GM06990 (cell line): ENCODE measurements at regions not wholly inside any gene's neighbourhood (a gene's known extent, or its start where the extent isn't known, plus 50 kb on each side); places are given as distances from the start of the nearest gene placed in this dataset.
A peak's percentile ranks its signal among the peaks of the same experiment; 100 is the strongest.

ENCODE experiments used
- DNase-seq: peaks from one replicate; pipeline ENCODE4 v3.0.0-alpha.2; 2011; ENCODE audit not compliant: insufficient read length; ENCODE audit errors: extremely low read depth
- H3K27me3 ChIP-seq: replicated peaks from 2 replicates; pipeline ENCODE4 v1.6.0; 2011; ENCODE audit warnings: low read length; ENCODE audit not compliant: control insufficient read depth, insufficient read depth
- H3K36me3 ChIP-seq: 2 replicates; pipeline ENCODE4 v1.5.1; 2011; ENCODE audit warnings: low read length; ENCODE audit not compliant: control insufficient read depth, insufficient read depth
- H3K4me3 ChIP-seq: replicated peaks from 2 replicates; pipeline ENCODE4 v1.5.1; 2011; ENCODE audit warnings: low read depth, mild to moderate bottlenecking, control low read depth, low read length
- TF ChIP-seq, protein P1 (sequence below): IDR thresholded peaks from 2 replicates; pipeline ENCODE4 v1.5.1; 2011; ENCODE audit warnings: low read length, control low read depth, mild to moderate bottlenecking, inconsistent platforms; ENCODE audit not compliant: insufficient read depth, poor library complexity, severe bottlenecking

DNA sequence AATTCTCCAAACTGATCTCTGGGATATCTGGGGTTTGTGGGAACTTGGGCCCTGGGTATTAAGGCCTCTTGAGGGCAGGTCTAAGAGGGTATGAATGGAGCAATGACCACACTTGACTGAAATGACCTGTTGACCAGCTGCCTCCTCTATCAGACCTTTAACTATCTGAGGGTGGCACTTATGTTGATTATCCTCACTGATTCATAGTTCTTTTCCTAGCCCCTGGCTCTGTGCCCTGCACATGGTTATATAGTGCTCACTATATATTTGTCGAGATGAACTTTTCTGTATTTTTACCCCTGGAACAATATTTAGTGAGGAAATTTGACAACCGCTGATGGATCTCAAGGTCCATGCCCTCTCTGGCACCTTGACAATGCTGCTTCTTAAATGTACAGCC lies 305.5 kb upstream of the PLET1 start:
- DNase-seq, result no peak
- TF ChIP-seq, protein P1, sequence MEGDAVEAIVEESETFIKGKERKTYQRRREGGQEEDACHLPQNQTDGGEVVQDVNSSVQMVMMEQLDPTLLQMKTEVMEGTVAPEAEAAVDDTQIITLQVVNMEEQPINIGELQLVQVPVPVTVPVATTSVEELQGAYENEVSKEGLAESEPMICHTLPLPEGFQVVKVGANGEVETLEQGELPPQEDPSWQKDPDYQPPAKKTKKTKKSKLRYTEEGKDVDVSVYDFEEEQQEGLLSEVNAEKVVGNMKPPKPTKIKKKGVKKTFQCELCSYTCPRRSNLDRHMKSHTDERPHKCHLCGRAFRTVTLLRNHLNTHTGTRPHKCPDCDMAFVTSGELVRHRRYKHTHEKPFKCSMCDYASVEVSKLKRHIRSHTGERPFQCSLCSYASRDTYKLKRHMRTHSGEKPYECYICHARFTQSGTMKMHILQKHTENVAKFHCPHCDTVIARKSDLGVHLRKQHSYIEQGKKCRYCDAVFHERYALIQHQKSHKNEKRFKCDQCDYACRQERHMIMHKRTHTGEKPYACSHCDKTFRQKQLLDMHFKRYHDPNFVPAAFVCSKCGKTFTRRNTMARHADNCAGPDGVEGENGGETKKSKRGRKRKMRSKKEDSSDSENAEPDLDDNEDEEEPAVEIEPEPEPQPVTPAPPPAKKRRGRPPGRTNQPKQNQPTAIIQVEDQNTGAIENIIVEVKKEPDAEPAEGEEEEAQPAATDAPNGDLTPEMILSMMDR, result no peak

GRCh38 chr11:112570333-112570732 lies 309.7 kb upstream of the PLET1 start:
- no peak for DNase-seq
- Histone ChIP-seq H3K36me3 (no peaks in the 10 kb centered on the region), H3K4me3 (no peak overlapping the region), H3K27me3 (no peaks in the 10 kb centered on the region)
- TF ChIP-seq, protein P1, result no peak

More for the DNA sequence above, 305.5 kb upstream of the PLET1 start:
- Histone ChIP-seq H3K27me3 (no peaks in the 10 kb centered on the region), H3K36me3 (no peaks in the 10 kb centered on the region), H3K4me3 (no peak overlapping the region)

DNA sequence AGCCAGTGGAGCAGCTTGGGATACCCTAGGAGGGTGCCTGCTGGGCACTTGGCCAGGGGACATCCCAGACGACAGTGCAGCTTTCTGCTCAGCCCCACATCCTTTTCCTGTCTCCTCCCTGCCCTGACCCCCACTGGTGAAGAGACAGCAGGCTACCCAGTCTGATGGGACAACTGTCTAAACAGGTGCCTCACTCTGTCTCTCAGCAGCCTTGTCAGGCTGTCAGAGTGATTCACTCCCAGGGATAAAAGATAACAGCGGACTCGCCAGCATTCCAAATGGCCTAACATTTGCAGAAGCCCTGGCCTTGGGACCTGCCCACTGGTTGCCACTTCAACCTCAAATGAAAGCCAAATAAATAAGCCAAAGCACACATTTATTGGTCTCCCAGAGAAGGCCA lies 318.6 kb upstream of the PLET1 start:
- DNase-seq, result no peak
- Histone ChIP-seq H3K36me3 (no peaks in the 10 kb centered on the region), H3K27me3 (no peaks in the 10 kb centered on the region), H3K4me3 (no peak overlapping the region)
- TF ChIP-seq, protein P1, result no peak

GRCh38 chr11:112580864-112581263 lies 320.2 kb upstream of the PLET1 start:
- TF ChIP-seq, protein P1, result no peak
- no peak for DNase-seq
- H3K36me3 ChIP-seq, result no peaks in the 10 kb centered on the region
- H3K27me3 ChIP-seq, result no peaks in the 10 kb centered on the region
- H3K4me3 ChIP-seq, result no peak overlapping the region

DNA sequence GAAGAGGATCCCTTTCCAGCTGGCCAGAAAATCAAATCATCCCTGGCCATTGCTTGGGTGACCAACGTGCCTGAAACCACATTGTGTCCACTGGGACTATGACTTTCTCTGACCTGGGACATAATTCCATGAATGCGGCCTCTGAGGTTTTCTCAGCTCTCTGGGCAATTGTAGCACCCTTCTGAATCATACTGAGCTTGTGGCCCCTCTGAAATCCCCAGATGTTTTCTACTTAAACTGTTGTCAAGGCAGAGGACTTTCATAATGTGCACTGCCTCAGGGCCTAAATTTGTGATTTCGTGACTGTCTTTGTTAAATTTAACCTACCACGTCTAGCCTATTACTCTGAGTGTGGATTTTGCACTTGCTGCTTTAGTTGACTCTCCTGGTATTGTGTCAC lies 321.1 kb upstream of the PLET1 start:
- Histone ChIP-seq H3K36me3 (no peaks in the 10 kb centered on the region), H3K4me3 (no peak overlapping the region), H3K27me3 (no peaks in the 10 kb centered on the region)
- TF ChIP-seq, protein P1, result no peak
- DNase-seq, result peak; percentile 22

- Histone ChIP-seq H3K27me3 (no peaks in the 10 kb centered on the region), H3K4me3 (no peak overlapping the region), H3K36me3 (no peaks in the 10 kb centered on the region)
- no peak for DNase-seq
- TF ChIP-seq, protein P1, result no peak
Observed at GRCh38 chr11:112582366-112582765, 321.7 kb upstream of the PLET1 start.
